ENCODE measurements at regions not wholly inside any gene's neighbourhood (a gene's known extent, or its start where the extent isn't known, plus 50 kb on each side); places are given as distances from the start of the nearest gene placed in this dataset.

DNA sequence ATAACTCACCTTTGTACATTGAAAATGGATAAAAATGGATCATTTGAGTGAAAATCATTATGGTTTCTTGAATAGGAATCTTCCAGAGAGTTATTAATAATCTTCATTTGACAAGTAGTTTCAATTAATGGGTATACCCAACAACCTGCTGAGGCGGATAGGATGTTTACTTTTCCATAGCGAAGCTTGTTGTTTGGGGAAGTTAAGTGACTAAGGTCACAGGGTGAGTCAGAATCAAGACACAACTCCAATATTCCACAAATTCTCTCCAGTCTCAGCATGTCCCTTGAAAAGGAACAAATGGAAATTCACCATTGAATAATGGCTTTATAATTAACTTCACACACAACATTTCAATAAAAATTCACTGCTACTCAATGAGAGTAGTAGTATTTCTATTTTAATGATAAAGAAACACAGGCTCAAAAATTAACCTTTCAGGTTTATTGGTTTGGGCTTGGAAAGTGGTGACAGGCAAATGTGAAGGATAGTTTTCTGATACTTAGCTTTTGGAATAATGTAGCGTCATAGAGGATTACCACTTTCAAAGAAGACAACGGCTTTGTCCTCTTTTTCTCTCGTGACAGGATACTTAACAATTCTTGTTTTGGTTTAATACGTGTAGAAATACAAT lies 211.3 kb downstream of the GPD2 start:
- no peak for TF ChIP-seq POLR2A (IDR thresholded peaks at IDR 0.05; ENCODE audit: low read depth, low read length)
- no peak for FAIRE-seq
- no peak for DNase-seq (ENCODE audit: insufficient read length, low spot score)

DNA sequence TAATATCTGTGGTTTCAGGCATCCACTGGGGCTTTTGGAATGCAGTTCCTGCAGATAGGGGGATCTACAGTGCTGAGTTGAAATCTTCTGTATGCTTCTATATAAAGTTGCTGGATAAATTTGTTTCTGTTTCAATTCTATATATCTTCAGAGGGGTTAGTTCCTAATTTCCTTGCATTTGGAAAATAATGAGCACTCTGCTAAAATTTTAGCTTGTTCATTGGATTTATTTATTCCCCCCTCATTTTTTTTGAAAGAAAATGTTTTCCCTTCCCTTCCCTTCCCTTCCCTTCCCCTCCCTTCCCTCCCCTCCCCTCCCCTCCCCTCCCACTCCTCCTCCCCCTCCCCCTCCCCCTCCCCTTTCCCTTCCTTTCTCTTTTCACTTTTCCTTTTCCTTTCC lies 212.3 kb downstream of the GPD2 start:
- no peak for TF ChIP-seq POLR2A (IDR thresholded peaks at IDR 0.05; ENCODE audit: low read depth, low read length)
- DNase-seq (ENCODE audit: insufficient read length, low spot score) (no peak), FAIRE-seq (no peak)

GRCh38 chr2:156649596-156649995 lies 213.4 kb downstream of the GPD2 start:
- FAIRE-seq (peak; percentile 23), DNase-seq (ENCODE audit: insufficient read length, low spot score) (no peak)
- TF ChIP-seq POLR2A (IDR thresholded peaks at IDR 0.05; ENCODE audit: low read depth, low read length): no peak

- DNase-seq (ENCODE audit: insufficient read length, low spot score) (no peak), FAIRE-seq (no peak)
- no peak for TF ChIP-seq POLR2A (IDR thresholded peaks at IDR 0.05; ENCODE audit: low read depth, low read length)
Measured at GRCh38 chr2:156652691-156653090, 216.5 kb downstream of the GPD2 start.

- DNase-seq (ENCODE audit: insufficient read length, low spot score): no peak
- TF ChIP-seq POLR2A (IDR thresholded peaks at IDR 0.05; ENCODE audit: low read depth, low read length): no peak
- FAIRE-seq: no peak
Measured at GRCh38 chr2:156653675-156654074, 217.5 kb downstream of the GPD2 start.

DNA sequence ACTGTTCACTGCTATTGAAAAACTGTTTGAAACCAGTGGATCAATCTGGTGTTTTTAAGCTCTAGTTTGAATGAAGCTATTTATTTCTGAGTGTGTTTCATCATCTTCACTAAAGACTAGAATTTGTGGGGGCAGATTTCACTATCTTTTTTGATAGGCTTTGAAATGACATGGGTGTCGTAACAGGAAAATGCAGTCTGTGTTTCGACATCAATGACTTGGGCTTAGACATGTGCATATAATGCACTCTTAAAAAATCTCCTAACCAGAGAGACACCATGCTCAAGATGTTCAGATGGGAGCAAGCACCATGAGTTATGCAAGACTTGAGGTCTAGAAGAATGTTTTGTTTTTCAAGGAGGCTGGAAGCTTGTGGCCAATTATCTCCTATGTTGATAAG lies 221.6 kb downstream of the GPD2 start:
- no peak for TF ChIP-seq POLR2A (IDR thresholded peaks at IDR 0.05; ENCODE audit: low read depth, low read length)
- DNase-seq (ENCODE audit: insufficient read length, low spot score): no peak
- FAIRE-seq: no peak

GRCh38 chr2:156659694-156660093 lies 223.5 kb downstream of the GPD2 start:
- no peak for FAIRE-seq
- DNase-seq (ENCODE audit: insufficient read length, low spot score): no peak
- TF ChIP-seq POLR2A (IDR thresholded peaks at IDR 0.05; ENCODE audit: low read depth, low read length): no peak

- DNase-seq (ENCODE audit: insufficient read length, low spot score) (no peak), FAIRE-seq (no peak)
- TF ChIP-seq POLR2A (IDR thresholded peaks at IDR 0.05; ENCODE audit: low read depth, low read length): no peak
Measured at GRCh38 chr2:156663757-156664409, 227.7 kb downstream of the GPD2 start.

GRCh38 chr2:156666130-156666785 lies 230.1 kb downstream of the GPD2 start:
- no peak for FAIRE-seq
- no peak for DNase-seq (ENCODE audit: insufficient read length, low spot score)
- no peak for TF ChIP-seq POLR2A (IDR thresholded peaks at IDR 0.05; ENCODE audit: low read depth, low read length)

- no peak for DNase-seq (ENCODE audit: insufficient read length, low spot score)
- no peak for TF ChIP-seq POLR2A (IDR thresholded peaks at IDR 0.05; ENCODE audit: low read depth, low read length)
- peak; percentile 20 for FAIRE-seq
Measured at GRCh38 chr2:156670104-156670503, 233.9 kb downstream of the GPD2 start.

DNA sequence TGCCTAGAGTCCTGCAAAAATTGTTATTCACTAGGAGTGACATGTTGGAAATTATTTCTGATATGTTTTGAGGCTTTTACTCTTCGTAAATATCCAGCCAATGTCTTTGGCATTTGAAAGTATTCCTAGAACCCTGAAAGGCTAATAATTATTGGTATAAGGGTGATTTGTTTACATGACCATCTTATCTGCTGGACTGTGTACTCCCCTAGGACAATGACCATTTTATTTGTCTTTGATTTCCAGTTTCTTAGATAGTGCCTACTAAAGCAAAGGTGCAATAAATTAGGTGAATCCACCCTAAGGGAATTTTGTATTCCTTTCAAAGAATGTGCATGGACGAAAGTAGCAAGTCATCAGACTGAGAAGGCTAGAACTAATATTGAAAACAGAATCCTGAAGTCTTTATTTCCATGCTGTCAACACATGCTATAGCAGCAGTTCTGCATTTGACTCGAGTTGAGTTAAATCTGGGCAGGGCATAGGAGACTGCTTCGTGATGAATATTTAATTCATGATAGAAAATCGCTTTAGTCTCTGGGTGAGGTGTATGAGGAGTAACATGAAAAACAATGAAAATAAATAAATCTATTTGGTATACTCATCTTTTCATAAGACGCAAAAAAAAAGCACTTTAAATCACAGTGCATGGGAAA lies 235.7 kb downstream of the GPD2 start:
- FAIRE-seq (no peak), DNase-seq (ENCODE audit: insufficient read length, low spot score) (no peak)
- no peak for TF ChIP-seq POLR2A (IDR thresholded peaks at IDR 0.05; ENCODE audit: low read depth, low read length)

DNA sequence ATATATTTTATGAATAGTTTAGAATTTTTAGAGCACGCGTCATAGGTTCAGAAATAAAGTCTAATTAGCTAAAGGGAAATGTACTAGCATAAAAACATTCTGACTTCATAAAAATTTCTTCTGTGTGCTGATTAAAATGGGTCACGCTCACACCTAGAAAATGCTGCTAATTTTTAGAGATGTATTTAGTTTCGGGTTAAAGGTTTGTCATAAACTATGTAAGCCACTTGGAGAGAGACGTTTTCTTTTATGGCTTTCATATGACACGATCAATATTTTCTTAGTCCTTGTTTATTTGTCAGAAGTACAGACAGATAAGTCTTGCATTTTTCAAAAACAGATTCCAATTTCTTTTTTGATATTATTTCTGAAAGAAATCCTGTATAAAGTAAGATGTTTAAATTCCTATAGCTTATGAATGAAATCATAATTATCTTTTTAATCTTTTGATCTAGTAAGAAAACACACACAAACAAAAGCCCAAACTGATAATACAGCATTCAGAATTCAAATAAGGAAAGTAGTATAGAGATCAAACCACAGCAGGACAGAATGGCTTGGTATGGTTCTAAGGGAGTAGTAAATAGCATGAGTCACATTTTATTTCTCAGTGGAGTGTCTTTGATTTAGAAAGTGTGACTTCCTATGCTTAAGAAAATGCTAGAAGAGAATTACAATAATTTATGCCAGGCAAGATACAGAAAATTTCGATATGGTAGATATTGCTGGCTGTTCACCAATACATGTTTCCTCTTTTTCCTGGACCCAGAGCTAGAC lies 236.6 kb downstream of the GPD2 start:
- FAIRE-seq (no peak), DNase-seq (ENCODE audit: insufficient read length, low spot score) (no peak)
- TF ChIP-seq POLR2A (IDR thresholded peaks at IDR 0.05; ENCODE audit: low read depth, low read length): no peak

GRCh38 chr2:156673333-156673615 lies 237.1 kb downstream of the GPD2 start:
- DNase-seq (ENCODE audit: insufficient read length, low spot score) (no peak), FAIRE-seq (no peak)
- TF ChIP-seq POLR2A (IDR thresholded peaks at IDR 0.05; ENCODE audit: low read depth, low read length): no peak

DNA sequence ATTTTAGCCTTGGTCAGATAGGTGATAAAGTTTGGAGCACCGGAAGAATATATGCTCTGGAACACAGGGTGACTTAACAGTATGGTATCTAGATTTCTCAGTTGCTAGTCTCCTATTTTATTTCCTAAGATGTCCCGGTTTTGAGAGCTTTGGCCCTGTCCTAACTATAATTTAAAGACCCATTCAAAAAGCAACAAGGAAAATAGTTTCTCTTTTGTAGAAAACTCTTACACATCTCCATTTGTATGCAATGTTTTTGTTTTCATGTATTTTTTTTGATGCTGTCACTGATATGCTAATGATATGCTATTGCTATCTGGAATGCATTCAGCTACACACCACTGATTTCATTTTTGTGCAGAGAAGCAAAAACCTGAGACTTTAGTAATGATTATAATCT lies 237.8 kb downstream of the GPD2 start:
- no peak for FAIRE-seq
- TF ChIP-seq POLR2A (IDR thresholded peaks at IDR 0.05; ENCODE audit: low read depth, low read length): no peak
- DNase-seq (ENCODE audit: insufficient read length, low spot score): no peak

Measured in H54 (cell line).